ENCODE measurements at regions not wholly inside any gene's neighbourhood (a gene's known extent, or its start where the extent isn't known, plus 50 kb on each side); places are given as distances from the start of the nearest gene placed in this dataset.

DNA sequence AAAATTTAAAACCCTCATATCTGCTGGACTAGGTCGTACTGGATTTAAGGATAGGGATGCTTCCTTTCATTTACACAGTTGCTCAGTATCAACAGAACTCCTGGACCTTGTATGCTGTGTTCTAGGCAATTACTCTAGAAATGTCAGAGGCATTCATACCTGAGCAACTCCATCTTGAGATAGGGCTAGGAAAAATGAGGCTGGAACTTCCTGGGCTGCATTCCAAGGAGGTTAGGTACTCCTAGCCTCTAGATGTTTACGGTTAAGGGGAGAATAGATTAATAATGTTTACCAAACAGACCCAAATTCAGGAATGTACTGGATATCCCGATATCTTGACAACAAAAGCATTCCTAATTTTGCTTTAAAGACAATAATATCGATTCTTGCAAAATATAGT lies 84.7 kb upstream of the NLGN4X start:
- 42 to 72% methylated on average over 4 of the region's 4 CpGs for WGBS, 2 donors
- TF ChIP-seq POLR2AphosphoS5 (IDR thresholded peaks at IDR 0.05) (no peak), EP300 (IDR thresholded peaks at IDR 0.05) (no peak), POLR2A (IDR thresholded peaks at IDR 0.05) (no peak)
- TF ChIP-seq, protein P1, sequence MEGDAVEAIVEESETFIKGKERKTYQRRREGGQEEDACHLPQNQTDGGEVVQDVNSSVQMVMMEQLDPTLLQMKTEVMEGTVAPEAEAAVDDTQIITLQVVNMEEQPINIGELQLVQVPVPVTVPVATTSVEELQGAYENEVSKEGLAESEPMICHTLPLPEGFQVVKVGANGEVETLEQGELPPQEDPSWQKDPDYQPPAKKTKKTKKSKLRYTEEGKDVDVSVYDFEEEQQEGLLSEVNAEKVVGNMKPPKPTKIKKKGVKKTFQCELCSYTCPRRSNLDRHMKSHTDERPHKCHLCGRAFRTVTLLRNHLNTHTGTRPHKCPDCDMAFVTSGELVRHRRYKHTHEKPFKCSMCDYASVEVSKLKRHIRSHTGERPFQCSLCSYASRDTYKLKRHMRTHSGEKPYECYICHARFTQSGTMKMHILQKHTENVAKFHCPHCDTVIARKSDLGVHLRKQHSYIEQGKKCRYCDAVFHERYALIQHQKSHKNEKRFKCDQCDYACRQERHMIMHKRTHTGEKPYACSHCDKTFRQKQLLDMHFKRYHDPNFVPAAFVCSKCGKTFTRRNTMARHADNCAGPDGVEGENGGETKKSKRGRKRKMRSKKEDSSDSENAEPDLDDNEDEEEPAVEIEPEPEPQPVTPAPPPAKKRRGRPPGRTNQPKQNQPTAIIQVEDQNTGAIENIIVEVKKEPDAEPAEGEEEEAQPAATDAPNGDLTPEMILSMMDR (IDR thresholded peaks at IDR 0.05), result no peak
- Histone ChIP-seq H3K4me3 (no peak overlapping the region), H3K9me3 (no peaks in the 10 kb centered on the region), H3K36me3 (no peaks in the 10 kb centered on the region), H3K27me3 (no peaks in the 10 kb centered on the region), H3K27ac (no peak overlapping the region), H3K4me1 (no peaks in the 10 kb centered on the region)
- intact Hi-C loops (cut with DNase I), result no loop called here
- no peak for DNase-seq

DNA sequence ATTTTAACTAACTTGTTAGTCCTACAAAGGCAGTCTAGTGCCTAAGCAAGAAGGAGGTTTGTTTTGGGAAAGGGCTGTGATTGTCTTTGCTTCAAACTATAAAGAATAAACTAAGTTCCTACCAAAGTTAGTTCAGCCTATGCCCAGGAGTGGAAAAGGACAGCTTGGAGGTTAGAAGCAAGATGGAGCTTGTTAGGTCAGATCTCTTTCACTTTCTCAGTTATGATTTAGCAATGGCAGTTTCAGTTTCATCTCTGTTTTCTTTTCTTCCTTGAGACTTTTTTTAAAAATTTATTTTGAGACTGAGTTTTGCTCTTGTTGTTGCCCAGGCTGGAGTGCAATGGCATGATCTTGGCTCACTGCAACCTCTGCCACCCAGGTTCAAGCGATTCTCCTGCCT lies 82.9 kb upstream of the NLGN4X start:
- Histone ChIP-seq H3K9me3 (no peaks in the 10 kb centered on the region), H3K4me3 (no peak overlapping the region), H3K36me3 (no peaks in the 10 kb centered on the region), H3K4me1 (no peaks in the 10 kb centered on the region), H3K27me3 (no peaks in the 10 kb centered on the region), H3K27ac (no peak overlapping the region)
- no peak for DNase-seq
- TF ChIP-seq, protein P1 (IDR thresholded peaks at IDR 0.05), result no peak
- TF ChIP-seq POLR2AphosphoS5 (IDR thresholded peaks at IDR 0.05), result no peak
- no peak for TF ChIP-seq POLR2A (IDR thresholded peaks at IDR 0.05)
- no peak for TF ChIP-seq EP300 (IDR thresholded peaks at IDR 0.05)
- intact Hi-C loops (cut with DNase I), result no loop called here
- WGBS, 2 donors, result 86 to 90% methylated on average over 1 of the region's 1 CpG

DNA sequence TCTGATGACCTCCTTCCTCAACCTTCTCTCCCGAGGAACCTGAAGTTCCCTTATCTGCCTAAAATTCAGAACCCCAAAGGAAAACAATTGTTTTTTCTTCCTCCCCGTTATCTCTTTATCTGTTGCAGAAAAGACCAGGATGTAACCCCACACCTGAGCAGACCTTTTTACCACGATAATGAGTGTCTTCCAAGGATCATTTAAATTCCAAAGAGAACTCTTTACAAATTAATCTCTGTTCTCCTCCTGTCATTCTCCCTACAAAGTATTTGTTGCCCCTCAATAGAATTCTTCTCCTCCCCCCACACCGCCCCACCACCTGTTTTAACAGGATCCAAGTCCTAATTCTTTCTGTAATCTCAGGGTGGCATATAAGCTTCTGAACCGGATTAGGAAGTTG lies 78.5 kb upstream of the NLGN4X start:
- no peak overlapping the region for H3K27ac ChIP-seq
- whole genome bisulfite sequencing, 2 donors, result 63 to 86% methylated on average over 5 of the region's 5 CpGs
- TF ChIP-seq, protein P1 (IDR thresholded peaks at IDR 0.05), result no peak
- TF ChIP-seq EP300 (IDR thresholded peaks at IDR 0.05), result no peak
- no peak for TF ChIP-seq POLR2AphosphoS5 (IDR thresholded peaks at IDR 0.05)
- TF ChIP-seq POLR2A (IDR thresholded peaks at IDR 0.05), result no peak

DNA sequence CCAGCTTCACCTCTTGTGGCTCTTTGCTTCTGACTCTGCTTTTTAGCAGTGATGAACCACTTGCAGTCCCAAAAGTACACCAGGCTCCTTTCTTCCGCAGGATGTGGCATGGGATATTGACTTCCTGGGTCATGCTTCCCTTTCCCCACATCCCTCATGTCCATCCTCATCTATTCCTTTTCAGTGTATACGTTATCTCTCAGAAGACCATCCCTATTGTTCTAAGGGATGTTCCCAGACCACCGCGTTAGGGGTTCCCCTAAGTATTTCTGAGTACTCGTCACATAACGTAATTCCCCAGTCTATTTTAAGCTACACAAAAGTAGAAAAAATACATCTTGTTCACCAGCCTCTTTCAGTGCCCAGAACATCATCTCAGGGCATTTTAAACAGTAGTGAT lies 71.1 kb upstream of the NLGN4X start:
- H3K4me1 ChIP-seq, result no peaks in the 10 kb centered on the region
- no peak overlapping the region for H3K27ac ChIP-seq
- H3K36me3 ChIP-seq, result no peaks in the 10 kb centered on the region
- TF ChIP-seq, protein P1 (IDR thresholded peaks at IDR 0.05), result no peak
- TF ChIP-seq POLR2AphosphoS5 (IDR thresholded peaks at IDR 0.05) (no peak), EP300 (IDR thresholded peaks at IDR 0.05) (no peak), POLR2A (IDR thresholded peaks at IDR 0.05) (no peak)
- no peaks in the 10 kb centered on the region for H3K9me3 ChIP-seq
- WGBS, 2 donors, result 88 to 91% methylated on average over 6 of the region's 6 CpGs
- intact Hi-C loops (cut with DNase I), result no loop called here
- no peaks in the 10 kb centered on the region for H3K27me3 ChIP-seq
- no peak for DNase-seq
- no peak overlapping the region for H3K4me3 ChIP-seq

More for the DNA sequence above, 78.5 kb upstream of the NLGN4X start:
- Histone ChIP-seq H3K27me3 (no peaks in the 10 kb centered on the region), H3K36me3 (no peaks in the 10 kb centered on the region), H3K9me3 (no peaks in the 10 kb centered on the region), H3K4me1 (no peaks in the 10 kb centered on the region), H3K4me3 (no peak overlapping the region)
- intact Hi-C loops (cut with DNase I), result no loop called here
- no peak for DNase-seq

DNA sequence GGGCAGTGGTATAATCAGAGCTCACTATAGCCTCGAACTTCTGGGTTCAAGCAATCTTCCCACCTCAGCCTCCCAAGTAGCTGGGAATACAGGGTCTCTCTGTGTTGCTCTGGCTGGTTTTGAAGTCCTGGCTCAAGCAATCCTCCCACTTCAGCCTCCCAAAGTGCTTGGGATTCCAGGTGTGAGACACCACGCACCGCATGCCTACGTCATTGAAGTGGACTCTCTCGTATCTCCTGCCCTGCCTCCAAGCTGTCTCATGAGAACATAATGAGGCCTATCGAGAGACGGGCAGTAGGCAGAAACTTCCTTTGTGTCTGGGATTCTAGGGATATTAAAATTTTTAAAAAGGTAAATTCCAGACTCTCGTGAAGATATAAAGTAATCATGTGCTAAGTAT lies 65.0 kb upstream of the NLGN4X start:
- H3K27ac ChIP-seq, result no peak overlapping the region
- no peaks in the 10 kb centered on the region for H3K36me3 ChIP-seq
- intact Hi-C loops (cut with DNase I), result no loop called here
- no peak for DNase-seq
- no peak overlapping the region for H3K4me3 ChIP-seq
- H3K4me1 ChIP-seq, result no peaks in the 10 kb centered on the region
- WGBS, 2 donors, result 83 to 84% methylated on average over 8 of the region's 8 CpGs
- no peaks in the 10 kb centered on the region for H3K9me3 ChIP-seq
- no peaks in the 10 kb centered on the region for H3K27me3 ChIP-seq
- no peak for TF ChIP-seq EP300 (IDR thresholded peaks at IDR 0.05)
- no peak for TF ChIP-seq POLR2A (IDR thresholded peaks at IDR 0.05)
- no peak for TF ChIP-seq POLR2AphosphoS5 (IDR thresholded peaks at IDR 0.05)
- TF ChIP-seq, protein P1 (IDR thresholded peaks at IDR 0.05), result no peak
